ENCODE measurements at regions not wholly inside any gene's neighbourhood (a gene's known extent, or its start where the extent isn't known, plus 50 kb on each side); places are given as distances from the start of the nearest gene placed in this dataset.

GRCh38 chr5:30042677-30043076, 1150.8 kb upstream of the CDH6 start:
- Histone ChIP-seq H3K4me3 (no peak overlapping the region), H3K27me3 (ENCODE audit: low read depth) (no peaks in the 10 kb centered on the region), H3K27ac (no peak overlapping the region), H3K36me3 (no peaks in the 10 kb centered on the region), H3K4me1 (no peaks in the 10 kb centered on the region), H3K9me3 (no peaks in the 10 kb centered on the region)
- no peak for TF ChIP-seq CTCF (IDR thresholded peaks at IDR 0.05)
- intact Hi-C loops (cut with DNase I), result no loop called here
- peak; percentile 9 to 17 for ATAC-seq
- DNase-seq, result no peak

- intact Hi-C loops (cut with DNase I), result no loop called here
- Histone ChIP-seq H3K27ac (no peak overlapping the region), H3K4me1 (no peaks in the 10 kb centered on the region), H3K9me3 (no peaks in the 10 kb centered on the region), H3K36me3 (no peaks in the 10 kb centered on the region), H3K27me3 (ENCODE audit: low read depth) (no peaks in the 10 kb centered on the region), H3K4me3 (no peak overlapping the region)
- ATAC-seq (peak; percentile 11 to 38), DNase-seq (no peak)
- TF ChIP-seq CTCF (IDR thresholded peaks at IDR 0.05), result no peak
Observed at GRCh38 chr5:30041831-30042385, 1151.6 kb upstream of the CDH6 start.

- no peak for TF ChIP-seq CTCF (IDR thresholded peaks at IDR 0.05)
- H3K4me3 ChIP-seq, result no peak overlapping the region
- no peak for ATAC-seq
Observed at GRCh38 chr5:30041291-30041690, 1152.2 kb upstream of the CDH6 start.

GRCh38 chr5:30040488-30041118, 1152.9 kb upstream of the CDH6 start:
- no peak overlapping the region for H3K4me3 ChIP-seq

More at GRCh38 chr5:30041291-30041690, 1152.2 kb upstream of the CDH6 start:
- H3K36me3 ChIP-seq, result no peaks in the 10 kb centered on the region
- intact Hi-C loops (cut with DNase I), result no loop called here
- H3K9me3 ChIP-seq, result no peaks in the 10 kb centered on the region
- no peak for DNase-seq
- no peak overlapping the region for H3K27ac ChIP-seq
- no peaks in the 10 kb centered on the region for H3K4me1 ChIP-seq
- H3K27me3 ChIP-seq (ENCODE audit: low read depth), result no peaks in the 10 kb centered on the region

GRCh38 chr5:30039379-30039778, 1154.1 kb upstream of the CDH6 start:
- Histone ChIP-seq H3K27ac (no peak overlapping the region), H3K4me3 (no peak overlapping the region), H3K9me3 (no peaks in the 10 kb centered on the region), H3K4me1 (no peaks in the 10 kb centered on the region), H3K27me3 (ENCODE audit: low read depth) (no peaks in the 10 kb centered on the region), H3K36me3 (no peaks in the 10 kb centered on the region)
- TF ChIP-seq CTCF (IDR thresholded peaks at IDR 0.05), result no peak
- DNase-seq (no peak), ATAC-seq (no peak)
- intact Hi-C loops (cut with DNase I), result no loop called here

More at GRCh38 chr5:30040488-30041118, 1152.9 kb upstream of the CDH6 start:
- H3K4me1 ChIP-seq, result no peaks in the 10 kb centered on the region
- H3K36me3 ChIP-seq, result no peaks in the 10 kb centered on the region
- peak; percentile 46 for TF ChIP-seq CTCF (IDR thresholded peaks at IDR 0.05)
- H3K27me3 ChIP-seq (ENCODE audit: low read depth), result no peaks in the 10 kb centered on the region
- DNase-seq (no peak), ATAC-seq (peak in 1 of 2 donors; percentile 29)
- intact Hi-C loops (cut with DNase I), result no loop called here
- no peaks in the 10 kb centered on the region for H3K9me3 ChIP-seq
- H3K27ac ChIP-seq, result no peak overlapping the region
